HG03039 (cell line): ENCODE measurements at regions not wholly inside any gene's neighbourhood (a gene's known extent, or its start where the extent isn't known, plus 50 kb on each side); places are given as distances from the start of the nearest gene placed in this dataset.

Source experiments
- ATAC-seq: cut with Tn5 transposase; IDR thresholded peaks from one replicate; pipeline ENCODE4 v1.9.1; 2021; ENCODE audit warnings: mild to moderate bottlenecking, moderate library complexity; ENCODE audit not compliant: unreplicated experiment

DNA sequence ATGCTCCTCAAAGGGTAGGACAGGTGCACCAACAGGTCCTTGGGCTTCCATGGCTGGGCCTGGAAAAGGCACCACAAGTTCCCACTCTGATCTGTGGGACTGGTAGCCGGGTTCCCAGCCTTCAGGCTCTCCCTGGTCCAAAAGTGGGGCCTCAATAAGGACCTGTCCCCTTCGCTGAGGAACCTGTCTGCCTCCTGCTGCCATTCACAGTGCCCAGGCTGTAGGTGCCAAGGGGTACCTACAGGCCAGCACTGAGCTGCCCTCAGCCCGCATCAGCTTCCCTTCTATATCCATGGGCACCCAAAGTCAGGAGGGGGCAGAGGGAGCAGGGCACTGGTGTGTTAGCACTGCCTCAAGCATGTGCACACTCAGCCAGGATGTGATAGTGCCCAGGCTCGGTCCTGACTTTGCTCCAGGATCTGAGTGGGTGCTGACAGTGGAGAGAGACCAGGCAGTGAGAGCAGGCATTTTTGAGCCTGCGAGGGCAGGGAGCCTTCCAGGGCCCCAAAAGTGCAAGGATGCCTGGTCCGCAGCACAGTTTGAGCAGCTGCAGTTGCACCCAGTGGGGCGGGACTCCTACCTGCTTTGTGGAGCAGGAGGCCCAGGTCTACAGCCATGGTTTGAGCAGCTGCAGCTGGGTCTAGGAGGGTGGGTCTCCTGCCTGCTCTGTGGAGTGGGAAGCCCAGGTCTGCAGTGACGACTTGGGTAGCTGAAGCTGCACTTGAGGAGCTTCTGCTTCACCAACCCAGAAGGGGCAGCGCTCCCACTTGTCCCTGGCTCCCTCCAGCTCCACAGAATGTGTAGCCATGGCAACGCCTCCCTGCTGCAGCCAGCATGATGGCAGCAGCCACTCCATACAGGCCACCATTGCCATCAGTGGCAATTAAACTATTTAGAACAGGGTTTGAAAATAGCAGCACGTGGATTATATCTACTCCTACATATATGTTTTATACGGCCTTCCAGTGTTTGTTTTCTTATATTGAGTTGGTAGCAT lies 376.4 kb downstream of the KCTD8 start:
- ATAC-seq, result no peak

DNA sequence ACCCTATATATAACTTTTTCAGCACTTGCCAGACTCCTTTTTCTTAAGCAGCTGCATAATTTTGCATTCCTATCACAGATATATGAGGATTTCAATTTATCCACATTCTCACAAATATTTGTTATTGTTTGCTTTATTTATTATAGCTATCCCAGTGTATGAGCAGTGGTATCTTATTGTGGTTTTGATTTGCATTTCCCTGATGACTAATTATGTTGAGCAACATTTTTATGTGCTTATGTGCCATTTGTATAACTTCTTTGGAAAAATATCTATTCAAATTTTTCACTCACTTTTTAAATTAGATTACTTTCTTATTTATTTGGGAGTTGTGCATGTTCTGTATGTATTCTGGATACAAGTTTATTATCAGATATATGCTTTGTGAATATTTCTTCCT lies 361.9 kb downstream of the KCTD8 start:
- no peak for ATAC-seq

DNA sequence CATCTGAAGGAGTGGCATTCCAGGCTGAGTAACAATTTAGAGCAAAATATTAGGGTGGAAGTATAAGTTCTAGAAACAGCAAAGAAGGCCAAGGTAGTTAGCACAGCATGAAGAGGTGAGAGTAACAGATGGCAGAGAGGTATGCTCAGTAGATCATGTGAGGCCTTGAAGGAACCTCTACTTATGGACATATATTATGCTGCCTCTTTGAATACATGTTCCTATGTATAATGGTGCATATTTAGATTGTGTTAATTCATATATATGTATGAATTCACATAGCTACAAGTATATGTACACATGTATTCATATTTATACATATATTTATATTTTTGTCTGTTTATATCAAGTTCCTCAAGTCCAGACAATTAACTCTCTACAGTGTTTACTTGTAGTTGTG lies 355.2 kb downstream of the KCTD8 start:
- ATAC-seq, result no peak

DNA sequence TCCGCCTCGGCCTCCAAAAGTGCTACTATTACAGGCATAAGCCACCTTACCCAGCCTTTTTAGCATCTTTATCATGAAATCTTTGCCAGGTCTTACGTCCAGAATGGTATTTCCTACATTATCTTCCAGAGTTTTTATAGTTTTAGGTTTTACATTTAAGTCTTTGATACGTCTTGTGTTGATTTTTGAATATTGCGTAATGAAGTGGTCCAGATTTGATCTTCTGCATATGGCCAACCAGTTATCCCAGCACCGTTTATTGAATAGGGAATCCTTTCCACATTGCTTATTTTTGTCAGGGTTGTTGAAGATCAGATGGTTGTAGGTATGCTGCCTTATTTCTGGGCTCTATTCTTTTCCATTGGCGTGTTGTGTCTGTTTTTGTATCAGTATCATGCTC lies 349.6 kb downstream of the KCTD8 start:
- ATAC-seq, result no peak

DNA sequence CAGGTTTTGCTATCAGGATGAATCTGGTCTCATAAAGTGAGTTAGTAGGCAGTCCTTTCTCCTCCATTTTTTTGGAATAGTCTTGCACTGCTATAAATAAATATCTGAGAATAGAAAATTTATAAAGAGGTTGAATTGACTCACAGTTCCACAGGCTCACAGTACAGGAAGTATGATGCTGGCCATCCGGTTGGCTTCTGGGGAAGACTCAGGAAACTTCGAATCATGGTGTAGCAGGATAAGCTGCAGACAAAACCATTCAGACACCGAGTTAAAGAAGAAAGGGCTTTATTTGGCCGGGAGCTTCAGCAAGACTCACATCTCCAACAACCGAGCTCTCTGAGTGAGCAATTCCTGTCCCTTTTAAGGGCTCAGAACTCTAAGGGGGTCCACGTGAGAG lies 348.2 kb downstream of the KCTD8 start:
- no peak for ATAC-seq

DNA sequence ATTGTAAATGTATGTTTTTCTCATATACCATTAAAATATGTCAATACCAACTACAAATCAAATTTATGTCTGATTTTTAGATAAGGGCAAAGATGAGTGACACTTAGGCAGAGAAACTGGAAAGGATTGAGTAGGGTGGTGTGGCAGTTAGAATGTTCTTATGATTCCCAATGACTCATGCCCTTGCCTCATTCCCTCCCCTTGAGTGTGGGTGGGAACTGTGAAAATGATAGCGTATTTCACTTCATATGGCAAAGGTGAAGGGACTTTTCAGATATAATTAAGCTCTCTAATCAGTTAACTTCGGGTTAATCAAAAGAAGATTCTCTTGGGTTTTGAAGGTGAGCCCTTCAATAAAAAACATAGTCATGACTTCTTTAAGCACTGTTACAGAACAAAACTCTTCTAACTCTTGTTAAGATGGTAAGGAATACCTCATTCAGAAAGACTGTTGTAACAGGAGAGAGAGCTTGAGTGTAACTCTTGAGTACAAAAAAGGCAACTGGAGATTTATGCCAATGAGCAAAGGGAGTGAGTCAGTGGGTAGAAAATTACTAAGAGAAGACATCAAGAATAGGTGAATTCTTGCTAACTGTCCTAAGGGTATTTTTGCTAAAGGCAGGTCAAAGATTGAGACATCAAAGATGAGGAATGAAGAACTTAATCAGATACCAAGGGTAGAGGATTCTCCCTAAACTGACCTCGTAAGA lies 329.5 kb downstream of the KCTD8 start:
- no peak for ATAC-seq

DNA sequence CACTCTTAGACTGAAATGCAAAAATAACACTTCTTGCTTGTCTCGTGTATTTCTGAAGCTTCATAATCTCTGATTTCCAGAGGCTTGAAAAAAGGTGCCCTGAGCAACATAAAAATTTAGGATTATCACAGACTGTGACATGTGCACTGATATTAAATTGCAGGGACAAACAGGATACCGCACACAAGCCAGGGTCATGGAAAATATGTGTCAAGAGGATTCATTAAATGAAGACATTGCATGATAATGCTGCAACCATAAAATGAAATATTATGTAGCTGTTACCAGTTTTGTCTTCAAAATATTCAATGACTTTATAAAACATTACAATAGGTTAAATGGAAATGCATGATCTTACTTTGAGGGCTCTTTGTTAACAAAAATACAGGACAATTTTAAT lies 328.0 kb downstream of the KCTD8 start:
- no peak for ATAC-seq

DNA sequence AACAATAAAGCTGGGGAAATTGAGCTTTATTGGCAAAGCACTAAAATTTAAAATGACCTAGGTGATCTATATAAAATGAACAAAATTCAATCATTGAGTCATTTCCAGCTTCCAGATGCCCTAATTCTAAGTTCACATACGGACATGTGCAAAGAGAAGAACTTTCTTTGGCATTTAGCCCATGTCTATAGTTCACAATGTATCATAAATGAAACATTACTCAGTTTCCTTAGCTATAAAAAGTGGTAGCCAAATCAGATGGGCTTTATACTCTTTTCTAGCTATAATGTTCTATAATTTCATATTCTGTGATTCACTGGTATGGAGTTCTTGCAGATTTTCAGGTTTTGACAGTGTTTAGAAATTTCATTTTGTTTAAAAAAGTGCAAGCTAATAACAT lies 327.4 kb downstream of the KCTD8 start:
- no peak for ATAC-seq
